ENCODE measurements at regions not wholly inside any gene's neighbourhood (a gene's known extent, or its start where the extent isn't known, plus 50 kb on each side); places are given as distances from the start of the nearest gene placed in this dataset.

- DNase-seq, result no peak
Observed at GRCh38 chr20:40588891-40589290, 100.1 kb downstream of the MAFB start.

- no peak for DNase-seq
Observed at GRCh38 chr20:40587038-40587437, 102.0 kb downstream of the MAFB start.

GRCh38 chr20:40584130-40584809, 104.8 kb downstream of the MAFB start:
- no peak for DNase-seq

GRCh38 chr20:40583636-40584035, 105.4 kb downstream of the MAFB start:
- DNase-seq, result no peak

- DNase-seq, result no peak
Observed at GRCh38 chr20:40583205-40583604, 105.8 kb downstream of the MAFB start.

GRCh38 chr20:40582531-40582930, 106.5 kb downstream of the MAFB start:
- DNase-seq, result no peak

GRCh38 chr20:40579701-40580100, 109.3 kb downstream of the MAFB start:
- no peak for DNase-seq

- DNase-seq, result no peak
Observed at GRCh38 chr20:40578961-40579360, 110.1 kb downstream of the MAFB start.

GRCh38 chr20:40575851-40576250, 113.2 kb downstream of the MAFB start:
- no peak for DNase-seq

- no peak for DNase-seq
Observed at GRCh38 chr20:40572251-40572650, 116.8 kb downstream of the MAFB start.

GRCh38 chr20:40571639-40572038, 117.4 kb downstream of the MAFB start:
- DNase-seq, result no peak

- no peak for DNase-seq
Observed at GRCh38 chr20:40568200-40568599, 120.8 kb downstream of the MAFB start.

GRCh38 chr20:40565682-40566040, 123.4 kb downstream of the MAFB start:
- no peak for DNase-seq

GRCh38 chr20:40565001-40565681, 123.9 kb downstream of the MAFB start:
- no peak for DNase-seq

GRCh38 chr20:40563296-40563950, 125.6 kb downstream of the MAFB start:
- DNase-seq, result no peak

GRCh38 chr20:40562031-40562430, 127.0 kb downstream of the MAFB start:
- no peak for DNase-seq

GRCh38 chr20:40561187-40561586, 127.8 kb downstream of the MAFB start:
- no peak for DNase-seq

- no peak for DNase-seq
Observed at GRCh38 chr20:40558212-40558611, 130.8 kb downstream of the MAFB start.

GRCh38 chr20:40551125-40551530, 137.9 kb downstream of the MAFB start:
- no peak for DNase-seq

GRCh38 chr20:40547483-40548091, 141.4 kb downstream of the MAFB start:
- DNase-seq, result no peak

GRCh38 chr20:40545478-40545877, 143.6 kb downstream of the MAFB start:
- DNase-seq, result no peak

GRCh38 chr20:40542065-40542464, 147.0 kb downstream of the MAFB start:
- no peak for DNase-seq

GRCh38 chr20:40540166-40540565, 148.9 kb downstream of the MAFB start:
- no peak for DNase-seq

GRCh38 chr20:40538131-40538530, 150.9 kb downstream of the MAFB start:
- no peak for DNase-seq
